ENCODE measurements at regions not wholly inside any gene's neighbourhood (a gene's known extent, or its start where the extent isn't known, plus 50 kb on each side); places are given as distances from the start of the nearest gene placed in this dataset.

GRCh38 chr5:158007336-158007735 is 148.4 kb upstream of the CLINT1 start (continued):
- TF ChIP-seq PBX3 (CRISPR knock-in tag; IDR thresholded peaks at IDR 0.05; ENCODE audit: borderline replicate concordance) (no peak), TCF7L2 (IDR thresholded peaks at IDR 0.05; ENCODE audit: low read depth, low read length) (no peak)

- H3K4me1 ChIP-seq (ENCODE audit: insufficient read depth, low read length): peaks cover 1% of the 10 kb centered on the region; the same call in 1 of the 2 replicates
- no peak overlapping the region for H3K4me2 ChIP-seq (ENCODE audit: low read depth, low read length)
- no peaks in the 10 kb centered on the region for H4K20me1 ChIP-seq (ENCODE audit: insufficient read depth, low read length)
- no peak overlapping the region for H3K4me3 ChIP-seq (replicated peaks in 1 of 3; ENCODE audit: insufficient read depth in 1 of 3, low read depth in 2 of 3, low read length in 3 of 3)
- DNase-seq (ENCODE audit: low spot score) (no peak), ATAC-seq (no peak), FAIRE-seq (no peak)
- no peak overlapping the region for H2AFZ ChIP-seq (ENCODE audit: low read length)
- ChIA-PET CTCF (ENCODE audit: low intra/inter-chr PET ratio, low total read pairs) (no interaction called here), POLR2A (no interaction called here)
- no peak overlapping the region for H3K9ac ChIP-seq (ENCODE audit: insufficient read depth, low read depth, low read length)
- intact Hi-C loops (cut with micrococcal nuclease; ENCODE audit: unreplicated experiment) (no loop called here), in situ Hi-C loops (cut with HindIII; ENCODE audit: extremely low pct_ligation_motif_present, low pct_unique_long_range_greater_than_20kb) (no loop called here)
- no peaks in the 10 kb centered on the region for H3K79me2 ChIP-seq (ENCODE audit: insufficient read depth, low read length)
- 26% methylated on average over 2 of the region's 2 CpGs for WGBS (ENCODE audit: low lambda C conversion rate)
- TF ChIP-seq RAD21 (CRISPR knock-in tag; IDR thresholded peaks at IDR 0.05): no peak
- no peak for TF ChIP-seq REXO4 (CRISPR knock-in tag; IDR thresholded peaks at IDR 0.05; ENCODE audit: borderline replicate concordance)
- TF ChIP-seq ZNF605 (CRISPR knock-in tag; IDR thresholded peaks at IDR 0.05): no peak
- TF ChIP-seq ZMYM4 (CRISPR knock-in tag; IDR thresholded peaks at IDR 0.05): no peak
- no peak for TF ChIP-seq U2AF1 (optimal IDR thresholded peaks at IDR 0.05; ENCODE audit: low read depth, low read length)
- no peak for TF ChIP-seq MED13 (CRISPR knock-in tag; IDR thresholded peaks at IDR 0.05)
- no peak for TF ChIP-seq RFXAP (CRISPR knock-in tag; IDR thresholded peaks at IDR 0.05; ENCODE audit: borderline replicate concordance)
- TF ChIP-seq ZNF205 (CRISPR knock-in tag; IDR thresholded peaks at IDR 0.05): no peak
- TF ChIP-seq ARNT (IDR thresholded peaks at IDR 0.05): no peak
- TF ChIP-seq ZFYVE20 (CRISPR knock-in tag; IDR thresholded peaks at IDR 0.05; ENCODE audit: borderline replicate concordance, low read depth): no peak
- TF ChIP-seq ZBTB21 (CRISPR knock-in tag; IDR thresholded peaks at IDR 0.05): no peak
- no peaks in the 10 kb centered on the region for H3K36me3 ChIP-seq (replicated peaks in 1 of 2; ENCODE audit: control insufficient read depth in 1 of 2, insufficient read depth in 2 of 2, low read length in 2 of 2)
- 0 out of 5 replicates have a peak, but pooled peaks cover 0 to under 1% of the 10 kb centered on the region in 2 experiments for H3K27me3 ChIP-seq (ENCODE audit: control insufficient read depth in 1 of 2, insufficient read depth in 2 of 2, low read length in 2 of 2)
- no peak overlapping the region for H3K27ac ChIP-seq (ENCODE audit: extremely low read length, insufficient read depth, low read length)
- no TSS peak for BruUV-seq (replicated peaks)
- no peaks in the 10 kb centered on the region for H3K9me3 ChIP-seq (ENCODE audit: low read length)
Measured at GRCh38 chr5:157999696-158000095, 140.8 kb upstream of the CLINT1 start.
